Thoracic aorta (tissue), 2 donors: ENCODE measurements at regions not wholly inside any gene's neighbourhood (a gene's known extent, or its start where the extent isn't known, plus 50 kb on each side); places are given as distances from the start of the nearest gene placed in this dataset.

ENCODE experiments used
- ATAC-seq: fragments of 150-250 bp; one replicate; pipeline ENCODE4 v1.8.0; 2017; ENCODE audit warnings: low read depth; ENCODE audit not compliant: insufficient number of reproducible peaks, low FRiP score
- DNase-seq: peaks from one replicate; pipeline ENCODE4 v3.0.0-alpha.2; 2020; ENCODE audit warnings: low spot score
- H3K27ac ChIP-seq, 2 donors: fragments of 200-600 bp; sonication (generic); 1 replicate in 1 of 2; 2 replicates in 1 of 2; pipeline ENCODE4 v1.5.1; 2016; ENCODE audit warnings: mild to moderate bottlenecking in 2 of 2, moderate library complexity in 2 of 2
- H3K27me3 ChIP-seq: fragments of 200-600 bp; sonication (generic); replicated peaks from 2 replicates; pipeline ENCODE4 v1.6.0; 2016; ENCODE audit warnings: mild to moderate bottlenecking; ENCODE audit not compliant: insufficient read depth
- H3K36me3 ChIP-seq: fragments of 200-600 bp; sonication (generic); one replicate; pipeline ENCODE4 v1.5.1; 2016
- H3K4me1 ChIP-seq, 2 donors: fragments of 200-600 bp; sonication (generic); 1 replicate in 1 of 2; 2 replicates in 1 of 2; pipeline versions ENCODE4 v1.5.1 to v1.6.0; 2016; ENCODE audit warnings: low read depth in 2 of 2, mild to moderate bottlenecking in 1 of 2; ENCODE audit not compliant: control insufficient read depth in 1 of 2
- H3K4me3 ChIP-seq: fragments of 200-600 bp; sonication (generic); 2 replicates; pipeline ENCODE4 v1.5.1; 2016; ENCODE audit warnings: mild to moderate bottlenecking
- H3K9me3 ChIP-seq: fragments of 200-600 bp; sonication (generic); 2 replicates; pipeline ENCODE4 v1.5.1; 2016
- CTCF ChIP-seq: fragments of 200-600 bp; sonication (generic); IDR thresholded peaks from one replicate; pipeline ENCODE4 v1.5.1; 2019; ENCODE audit warnings: antibody characterized with exemption

- no peak overlapping the region for H3K4me3 ChIP-seq
- H3K36me3 ChIP-seq = no peaks in the 10 kb centered on the region
- ATAC-seq (no peak), DNase-seq (no peak)
- no peak overlapping the region for H3K27ac ChIP-seq
- no peaks in the 10 kb centered on the region for H3K4me1 ChIP-seq
- no peaks in the 10 kb centered on the region for H3K9me3 ChIP-seq
- H3K27me3 ChIP-seq = no peaks in the 10 kb centered on the region
- TF ChIP-seq CTCF = no peak
These were observed 503.2 kb upstream of the SLC8A1 start for GRCh38 chr2:40955042-40955441.

- no peaks in the 10 kb centered on the region for H3K27me3 ChIP-seq
- H3K9me3 ChIP-seq = no peaks in the 10 kb centered on the region
- H3K4me3 ChIP-seq = no peak overlapping the region
- H3K4me1 ChIP-seq = no peaks in the 10 kb centered on the region
- DNase-seq = no peak
- TF ChIP-seq CTCF = no peak
- ATAC-seq = no peak
- H3K36me3 ChIP-seq = no peaks in the 10 kb centered on the region
- H3K27ac ChIP-seq = no peak overlapping the region
These were observed 503.7 kb upstream of the SLC8A1 start for GRCh38 chr2:40955635-40956034.

- no peak overlapping the region for H3K4me3 ChIP-seq
- H3K9me3 ChIP-seq = no peaks in the 10 kb centered on the region
- H3K36me3 ChIP-seq = no peaks in the 10 kb centered on the region
- no peaks in the 10 kb centered on the region for H3K27me3 ChIP-seq
- H3K4me1 ChIP-seq = peaks cover 0 to 4% of the 10 kb centered on the region in 2 donors
- H3K27ac ChIP-seq = no peak overlapping the region
- ATAC-seq = no peak
- no peak for DNase-seq
- TF ChIP-seq CTCF = no peak
These were observed 505.6 kb upstream of the SLC8A1 start for GRCh38 chr2:40957508-40957907.

GRCh38 chr2:40962026-40962425 lies 510.1 kb upstream of the SLC8A1 start:
- H3K9me3 ChIP-seq = no peaks in the 10 kb centered on the region
- no peaks in the 10 kb centered on the region for H3K36me3 ChIP-seq
- H3K27me3 ChIP-seq = no peaks in the 10 kb centered on the region
- peaks cover 0 to 4% of the 10 kb centered on the region in 2 donors for H3K4me1 ChIP-seq
- ATAC-seq = no peak
- no peak overlapping the region for H3K27ac ChIP-seq
- TF ChIP-seq CTCF = no peak
- DNase-seq = no peak
- no peak overlapping the region for H3K4me3 ChIP-seq

- TF ChIP-seq CTCF = no peak
- Histone ChIP-seq H3K4me3 (no peak overlapping the region), H3K27me3 (no peaks in the 10 kb centered on the region), H3K27ac (no peak overlapping the region), H3K9me3 (no peaks in the 10 kb centered on the region), H3K4me1 (peaks cover 0 to 4% of the 10 kb centered on the region in 2 donors), H3K36me3 (no peaks in the 10 kb centered on the region)
- no peak for DNase-seq
- no peak for ATAC-seq
These were observed 512.8 kb upstream of the SLC8A1 start for GRCh38 chr2:40964509-40965250.
